ENCODE measurements at regions not wholly inside any gene's neighbourhood (a gene's known extent, or its start where the extent isn't known, plus 50 kb on each side); places are given as distances from the start of the nearest gene placed in this dataset.
"Not testable (repeated sequence)": the region's sequence is repeated elsewhere in the genome, so short reads cannot be mapped to it uniquely, and the experiment has no call there.

DNA sequence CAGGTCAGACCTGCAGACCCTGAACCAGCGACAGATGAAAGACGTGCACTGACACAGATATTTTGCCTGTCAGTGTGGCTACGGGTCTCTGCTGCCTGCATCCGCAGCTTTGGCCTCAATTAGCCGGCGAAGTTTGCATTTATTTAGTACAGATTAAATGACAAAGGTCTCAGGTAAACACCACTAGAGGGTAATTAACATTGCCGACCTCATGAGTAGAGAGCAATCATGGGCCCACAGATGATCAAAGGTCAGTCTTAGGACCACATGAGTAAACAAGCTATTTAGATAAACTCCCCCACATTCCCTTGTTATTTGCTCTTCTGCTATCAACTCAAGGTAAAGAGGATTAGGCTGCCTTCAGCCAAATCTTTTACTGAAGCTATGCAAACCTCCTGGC lies 248.1 kb upstream of the SEL1L start:
- not testable (repeated sequence) for H3K36me3 Mint-ChIP-seq (ENCODE audit: insufficient read depth in 2 of 2); H3K4me1 Mint-ChIP-seq (ENCODE audit: low read depth)

DNA sequence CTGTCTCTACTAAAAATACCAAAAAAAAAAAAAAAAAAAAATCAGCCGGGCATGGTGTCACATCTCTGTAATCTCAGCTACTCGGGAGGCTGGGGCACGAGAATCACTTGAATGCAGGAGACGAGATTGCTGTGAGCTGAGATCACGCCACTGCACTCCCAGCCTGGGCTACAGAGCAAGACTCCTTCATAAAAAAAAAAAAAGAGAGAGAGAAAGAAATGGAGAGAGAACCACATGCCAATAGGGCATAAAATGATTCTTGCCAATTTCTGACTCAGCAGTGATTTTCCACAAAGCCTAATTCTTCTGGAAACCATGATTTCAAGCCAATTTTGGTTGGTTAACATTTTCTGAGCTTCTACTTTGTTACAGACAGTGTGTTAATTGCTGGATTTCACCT lies 250.4 kb upstream of the SEL1L start:
- ATAC-seq (replicated peaks in 1 of 2), result no peak
- no peak for DNase-seq
- no peaks in the 10 kb centered on the region for H3K27me3 Mint-ChIP-seq (ENCODE audit: low read depth)
- H3K27ac Mint-ChIP-seq, result no peak overlapping the region
- H3K4me1 Mint-ChIP-seq (ENCODE audit: low read depth), result no peaks in the 10 kb centered on the region
- no peaks in the 10 kb centered on the region for H3K36me3 Mint-ChIP-seq (ENCODE audit: insufficient read depth in 2 of 2)
- no peak overlapping the region for H3K4me3 Mint-ChIP-seq
- peaks cover 2 to 4% of the 10 kb centered on the region in 2 donors for H3K9me3 Mint-ChIP-seq

More for the DNA sequence above, 248.1 kb upstream of the SEL1L start:
- not testable (repeated sequence) for H3K4me3 Mint-ChIP-seq; H3K9me3 Mint-ChIP-seq; H3K27ac Mint-ChIP-seq; H3K27me3 Mint-ChIP-seq (ENCODE audit: low read depth); ATAC-seq (replicated peaks in 1 of 2); DNase-seq

DNA sequence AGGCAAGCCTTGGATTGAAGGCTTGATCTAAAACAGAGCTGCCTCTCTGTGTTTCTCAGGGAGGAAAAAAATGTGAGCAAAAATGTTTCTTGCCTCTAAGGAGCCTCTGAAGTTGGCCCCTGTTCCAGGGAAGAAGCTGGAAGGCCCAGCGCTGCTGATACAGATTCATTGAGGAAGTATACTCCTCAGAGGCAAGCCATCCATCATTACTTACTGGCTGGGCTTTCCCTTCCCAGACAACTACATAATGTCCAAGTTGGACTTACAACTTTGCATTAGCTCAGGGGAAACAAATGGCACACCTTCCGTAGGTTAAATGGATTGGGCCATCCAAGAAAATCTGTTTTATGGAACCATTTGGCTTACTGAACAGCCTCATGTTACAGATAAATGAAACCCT lies 263.7 kb upstream of the SEL1L start:
- ATAC-seq (replicated peaks in 1 of 2), result no peak
- Mint-ChIP-seq H3K27me3 (ENCODE audit: low read depth) (no peaks in the 10 kb centered on the region), H3K4me3 (no peak overlapping the region), H3K4me1 (ENCODE audit: low read depth) (no peaks in the 10 kb centered on the region), H3K36me3 (ENCODE audit: insufficient read depth in 2 of 2) (no peaks in the 10 kb centered on the region), H3K9me3 (peaks cover 2 to 3% of the 10 kb centered on the region in 2 donors), H3K27ac (no peak overlapping the region)
- DNase-seq, result no peak

DNA sequence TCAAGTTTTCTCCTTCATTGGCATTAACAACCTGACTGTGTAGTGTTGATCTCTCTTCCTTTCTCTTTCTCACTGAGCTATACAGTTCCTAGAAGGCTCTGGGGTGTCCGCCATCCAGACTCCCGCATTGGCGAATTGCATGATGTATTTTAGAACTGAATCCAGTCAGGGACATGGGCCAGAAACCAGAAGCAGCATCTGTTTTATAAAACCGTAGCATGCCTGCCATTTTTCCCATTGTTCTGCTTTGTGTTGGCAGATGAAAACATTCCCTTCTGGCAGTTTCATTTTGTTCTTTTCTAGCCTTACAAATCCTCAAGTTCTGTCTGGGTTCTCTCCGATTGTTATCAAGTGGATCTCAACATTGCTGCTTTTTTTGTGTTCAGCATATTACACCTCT lies 268.3 kb upstream of the SEL1L start:
- H3K4me1 Mint-ChIP-seq (ENCODE audit: low read depth), result no peaks in the 10 kb centered on the region
- H3K27ac Mint-ChIP-seq, result no peak overlapping the region
- no peak overlapping the region for H3K4me3 Mint-ChIP-seq
- no peaks in the 10 kb centered on the region for H3K27me3 Mint-ChIP-seq (ENCODE audit: low read depth)
- H3K9me3 Mint-ChIP-seq, result peaks cover 2 to 4% of the 10 kb centered on the region in 2 donors
- no peaks in the 10 kb centered on the region for H3K36me3 Mint-ChIP-seq (ENCODE audit: insufficient read depth in 2 of 2)
- ATAC-seq (replicated peaks in 1 of 2) (no peak), DNase-seq (no peak)

DNA sequence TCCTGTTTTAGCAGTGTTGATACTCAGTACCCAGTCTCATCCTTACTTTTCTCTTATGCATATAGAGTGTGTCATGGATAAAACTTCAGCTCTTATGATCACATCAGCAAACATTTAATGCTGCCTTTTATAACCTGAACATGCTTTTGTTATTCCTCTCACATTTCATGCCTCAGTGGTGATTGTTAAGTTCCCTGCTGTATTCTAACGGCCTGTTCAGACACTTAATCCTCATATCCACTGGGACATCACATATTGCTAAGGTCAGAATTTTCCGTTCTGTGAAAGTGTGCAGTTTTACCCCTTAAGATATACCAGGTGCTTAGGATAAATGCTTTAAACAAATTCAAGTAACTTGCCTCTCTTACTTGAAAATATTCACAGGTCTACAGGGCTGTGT lies 268.7 kb upstream of the SEL1L start:
- Mint-ChIP-seq H3K4me1 (ENCODE audit: low read depth) (no peaks in the 10 kb centered on the region), H3K27ac (no peak overlapping the region), H3K36me3 (ENCODE audit: insufficient read depth in 2 of 2) (no peaks in the 10 kb centered on the region), H3K9me3 (peaks cover 2 to 4% of the 10 kb centered on the region in 2 donors), H3K4me3 (no peak overlapping the region), H3K27me3 (ENCODE audit: low read depth) (no peaks in the 10 kb centered on the region)
- ATAC-seq (replicated peaks in 1 of 2) (no peak), DNase-seq (no peak)

DNA sequence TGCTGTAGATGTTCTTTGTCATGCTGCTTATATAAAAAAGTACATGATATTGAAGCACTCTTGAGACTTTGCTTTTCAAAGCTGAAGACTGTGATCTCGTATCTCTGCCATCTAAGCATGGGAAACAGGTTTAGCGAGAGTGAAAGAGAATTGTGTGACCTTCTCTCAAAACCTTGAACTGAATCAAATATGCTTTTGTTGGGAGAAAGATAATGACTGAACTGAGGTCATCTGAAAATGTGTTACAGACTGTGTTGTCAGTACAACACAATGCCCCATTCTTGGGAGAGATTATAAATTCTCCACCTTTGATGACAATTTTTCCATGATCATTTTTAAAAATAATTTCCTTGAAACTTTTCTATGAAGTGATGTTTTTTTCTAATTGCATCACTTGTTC lies 272.1 kb upstream of the SEL1L start:
- peaks cover 5 to 6% of the 10 kb centered on the region in 2 donors for H3K9me3 Mint-ChIP-seq
- no peaks in the 10 kb centered on the region for H3K36me3 Mint-ChIP-seq (ENCODE audit: insufficient read depth in 2 of 2)
- ATAC-seq (replicated peaks in 1 of 2), result no peak
- no peak for DNase-seq
- no peak overlapping the region for H3K4me3 Mint-ChIP-seq
- H3K4me1 Mint-ChIP-seq (ENCODE audit: low read depth), result no peaks in the 10 kb centered on the region
- no peaks in the 10 kb centered on the region for H3K27me3 Mint-ChIP-seq (ENCODE audit: low read depth)
- no peak overlapping the region for H3K27ac Mint-ChIP-seq

DNA sequence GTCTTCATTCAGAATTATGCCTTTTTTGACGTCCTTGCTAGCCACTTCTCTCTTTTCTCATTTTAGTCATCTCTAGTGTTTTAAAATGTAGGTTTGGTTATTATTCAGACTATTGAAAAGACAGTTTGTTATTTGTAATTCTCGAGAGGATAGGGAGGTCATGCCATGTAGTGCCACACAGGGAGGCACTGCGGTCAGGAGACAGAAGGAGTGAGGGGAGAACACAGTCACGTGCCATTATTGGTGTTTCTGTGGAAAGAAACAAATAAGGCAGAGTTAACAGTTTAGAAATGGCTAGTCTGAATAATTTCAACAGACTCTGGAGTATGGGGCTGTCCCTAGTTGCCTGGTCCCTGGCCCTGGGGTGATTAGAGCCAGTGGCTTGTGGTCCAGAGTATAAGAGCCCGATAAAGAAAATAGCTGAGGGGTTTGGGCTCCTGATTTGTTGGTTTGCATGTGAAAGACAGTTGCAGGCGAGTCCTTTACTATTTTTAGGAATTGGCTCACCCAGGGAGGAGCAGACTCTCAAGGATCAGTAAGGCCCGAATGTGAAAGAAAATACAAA lies 278.1 kb upstream of the SEL1L start:
- peaks cover 3 to 5% of the 10 kb centered on the region in 2 donors for H3K9me3 Mint-ChIP-seq
- no peak for DNase-seq
- H3K4me1 Mint-ChIP-seq (ENCODE audit: low read depth), result no peaks in the 10 kb centered on the region
- no peaks in the 10 kb centered on the region for H3K36me3 Mint-ChIP-seq (ENCODE audit: insufficient read depth in 2 of 2)
- no peaks in the 10 kb centered on the region for H3K27me3 Mint-ChIP-seq (ENCODE audit: low read depth)
- H3K27ac Mint-ChIP-seq, result no peak overlapping the region
- no peak overlapping the region for H3K4me3 Mint-ChIP-seq
- no peak for ATAC-seq (replicated peaks in 1 of 2)

DNA sequence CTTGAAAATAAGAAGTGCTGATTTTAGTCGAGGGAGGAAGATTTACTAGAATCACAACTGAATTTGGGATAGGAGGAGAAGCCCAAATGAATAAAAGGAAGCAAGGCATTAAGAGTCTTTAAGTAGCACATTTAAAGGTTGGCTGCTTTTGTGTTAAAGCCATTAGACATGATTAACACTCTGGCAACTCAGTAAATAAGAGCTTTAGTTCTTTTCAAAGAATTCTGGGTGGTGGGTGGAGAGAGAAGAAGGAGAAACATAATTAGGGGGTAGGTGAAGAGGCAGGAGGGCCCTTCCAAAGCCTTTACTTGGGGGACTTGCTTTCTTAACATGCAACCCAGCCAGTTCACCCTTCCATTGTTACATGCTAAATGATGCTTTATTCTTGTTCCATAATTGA lies 284.6 kb upstream of the SEL1L start:
- no peak overlapping the region for H3K4me3 Mint-ChIP-seq
- no peaks in the 10 kb centered on the region for H3K27me3 Mint-ChIP-seq (ENCODE audit: low read depth)
- H3K4me1 Mint-ChIP-seq (ENCODE audit: low read depth), result no peaks in the 10 kb centered on the region
- no peak for ATAC-seq (replicated peaks in 1 of 2)
- no peak for DNase-seq
- no peaks in the 10 kb centered on the region for H3K36me3 Mint-ChIP-seq (ENCODE audit: insufficient read depth in 2 of 2)
- H3K27ac Mint-ChIP-seq, result no peak overlapping the region
- peaks cover 3 to 6% of the 10 kb centered on the region in 2 donors for H3K9me3 Mint-ChIP-seq

DNA sequence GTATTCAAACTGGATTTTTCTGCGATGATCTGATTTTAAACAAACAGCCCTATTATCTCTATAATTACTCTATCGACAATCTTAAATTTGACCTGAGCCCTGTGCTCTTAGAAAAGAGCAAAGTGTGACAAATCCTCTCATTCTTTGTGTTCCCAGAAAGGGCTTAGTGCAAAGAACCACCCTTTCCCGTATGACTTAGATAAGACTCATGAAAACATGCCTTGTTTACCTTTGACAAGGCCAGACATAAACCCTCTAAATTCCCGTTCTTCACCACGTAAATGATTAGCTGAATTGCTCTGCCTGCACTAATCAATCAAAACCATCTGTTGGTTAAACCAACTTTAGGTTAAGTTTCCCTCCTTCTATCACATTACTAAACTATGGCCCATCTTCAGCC lies 285.7 kb upstream of the SEL1L start:
- ATAC-seq (replicated peaks in 1 of 2) (no peak), DNase-seq (no peak)
- Mint-ChIP-seq H3K4me3 (no peak overlapping the region), H3K4me1 (ENCODE audit: low read depth) (no peaks in the 10 kb centered on the region), H3K27ac (no peak overlapping the region), H3K27me3 (ENCODE audit: low read depth) (no peaks in the 10 kb centered on the region), H3K9me3 (peaks cover 3 to 6% of the 10 kb centered on the region in 2 donors), H3K36me3 (ENCODE audit: insufficient read depth in 2 of 2) (no peaks in the 10 kb centered on the region)

DNA sequence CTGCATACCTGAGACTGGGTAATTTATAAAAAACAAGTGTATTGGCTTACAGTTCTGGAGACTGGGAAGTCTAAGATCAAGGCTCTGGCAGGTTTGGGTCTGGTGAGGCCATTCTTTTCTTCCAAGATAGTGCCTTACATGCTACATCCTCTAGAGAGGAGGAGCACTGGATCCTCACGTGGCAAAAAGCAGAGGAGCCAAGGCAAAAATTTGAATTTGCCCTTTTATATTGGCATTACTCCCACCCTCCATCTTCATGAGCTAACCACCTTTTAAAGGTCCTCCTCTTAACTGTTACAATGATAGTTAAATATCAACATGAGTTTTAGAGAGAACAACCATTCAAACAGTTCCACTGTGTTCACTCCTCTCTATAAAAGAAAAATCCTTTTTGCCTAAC lies 286.3 kb upstream of the SEL1L start:
- DNase-seq, result no peak
- H3K4me3 Mint-ChIP-seq, result no peak overlapping the region

DNA sequence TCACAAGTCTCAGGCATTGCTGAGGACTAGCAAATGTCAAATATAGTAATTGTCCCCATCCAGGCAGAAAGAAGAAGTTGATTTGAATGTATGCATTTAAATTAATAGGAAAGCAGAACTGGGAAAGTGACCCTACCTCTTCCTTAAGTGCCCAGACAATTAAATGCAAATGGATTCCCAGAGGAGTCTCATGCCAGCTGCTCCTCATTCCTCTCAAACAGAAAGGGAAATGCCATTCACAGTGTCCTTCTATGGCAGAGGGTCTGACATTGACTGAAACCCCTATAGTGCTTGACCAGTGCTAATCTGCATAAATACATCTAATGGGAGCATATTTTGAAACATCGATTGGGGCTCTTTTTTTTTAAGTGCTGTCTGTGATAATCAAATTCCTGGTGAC lies 292.4 kb upstream of the SEL1L start:
- DNase-seq, result no peak
- no peaks in the 10 kb centered on the region for H3K27me3 Mint-ChIP-seq (ENCODE audit: low read depth)
- no peaks in the 10 kb centered on the region for H3K4me1 Mint-ChIP-seq (ENCODE audit: low read depth)
- no peak overlapping the region for H3K4me3 Mint-ChIP-seq
- no peak overlapping the region for H3K27ac Mint-ChIP-seq
- no peak for ATAC-seq (replicated peaks in 1 of 2)
- H3K9me3 Mint-ChIP-seq, result peaks cover 3 to 8% of the 10 kb centered on the region in 2 donors
- no peaks in the 10 kb centered on the region for H3K36me3 Mint-ChIP-seq (ENCODE audit: insufficient read depth in 2 of 2)

More for the DNA sequence above, 286.3 kb upstream of the SEL1L start:
- Mint-ChIP-seq H3K9me3 (peaks cover 3 to 6% of the 10 kb centered on the region in 2 donors), H3K36me3 (ENCODE audit: insufficient read depth in 2 of 2) (no peaks in the 10 kb centered on the region), H3K4me1 (ENCODE audit: low read depth) (no peaks in the 10 kb centered on the region), H3K27ac (no peak overlapping the region), H3K27me3 (ENCODE audit: low read depth) (no peaks in the 10 kb centered on the region)
- ATAC-seq (replicated peaks in 1 of 2), result no peak

DNA sequence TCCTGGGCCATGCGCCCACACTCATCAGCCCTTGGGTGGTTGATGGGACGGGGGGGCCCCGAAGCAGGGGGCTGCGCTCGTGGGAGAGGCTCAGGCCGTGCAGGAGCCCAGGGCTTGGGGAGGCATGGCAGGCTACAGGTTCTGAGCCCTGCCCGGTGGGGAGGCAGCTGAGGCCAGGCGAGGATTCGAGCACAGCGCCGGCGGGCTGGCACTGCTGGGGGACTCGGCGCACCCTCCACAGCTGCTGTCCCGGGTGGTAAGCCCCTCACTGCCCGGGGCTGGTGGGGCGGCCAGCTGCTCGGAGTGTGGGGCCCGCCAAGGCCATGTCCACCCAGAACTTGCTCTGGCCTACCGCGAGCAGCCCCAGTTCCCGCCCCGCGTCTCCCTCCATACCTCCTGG lies 295.8 kb upstream of the SEL1L start:
- ATAC-seq (replicated peaks in 1 of 2), result no peak
- peaks cover 2 to 11% of the 10 kb centered on the region in 2 donors for H3K9me3 Mint-ChIP-seq

DNA sequence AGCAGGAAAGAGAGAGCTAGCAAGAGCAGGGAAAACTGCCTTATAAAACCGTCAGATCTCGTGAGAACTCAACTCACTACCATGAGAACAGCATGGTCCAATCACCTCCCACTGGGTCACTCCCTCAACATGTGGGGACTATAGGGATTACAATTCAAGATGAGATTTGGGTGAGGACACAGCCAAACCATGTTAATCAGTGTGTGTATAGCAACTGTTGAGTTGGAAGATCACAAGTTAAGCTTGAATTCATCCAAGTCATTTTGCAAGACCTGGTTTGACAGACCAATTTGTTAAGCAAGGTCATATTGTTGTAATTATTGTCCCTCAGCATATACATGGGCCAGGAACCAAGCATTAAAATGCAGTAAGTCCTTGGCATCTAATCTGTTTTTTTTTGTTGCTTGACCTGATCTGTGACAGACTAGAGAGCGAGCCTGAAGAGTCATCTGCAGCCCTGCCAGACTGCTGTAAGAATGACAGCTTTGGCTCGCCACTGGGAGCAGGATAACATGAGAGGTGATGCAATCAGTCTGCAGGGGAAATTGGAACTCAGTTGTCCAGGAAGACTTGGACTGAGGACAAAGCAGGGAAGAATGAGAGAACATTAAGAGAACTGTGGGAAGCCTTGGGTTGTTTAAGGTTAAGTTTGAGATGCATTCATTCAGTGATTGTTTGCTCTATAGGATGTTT lies 297.6 kb upstream of the SEL1L start:
- no peak overlapping the region for H3K4me3 Mint-ChIP-seq
- H3K9me3 Mint-ChIP-seq, result peaks cover 2 to 14% of the 10 kb centered on the region in 2 donors
- peaks cover 0 to 1% of the 10 kb centered on the region in 2 donors for H3K36me3 Mint-ChIP-seq (ENCODE audit: insufficient read depth in 2 of 2)
- ATAC-seq (replicated peaks in 1 of 2) (no peak), DNase-seq (no peak)
- H3K27ac Mint-ChIP-seq, result no peak overlapping the region
- no peaks in the 10 kb centered on the region for H3K4me1 Mint-ChIP-seq (ENCODE audit: low read depth)
- H3K27me3 Mint-ChIP-seq (ENCODE audit: low read depth), result no peaks in the 10 kb centered on the region

More for the DNA sequence above, 295.8 kb upstream of the SEL1L start:
- no peak for DNase-seq
- H3K27me3 Mint-ChIP-seq (ENCODE audit: low read depth), result no peaks in the 10 kb centered on the region
- no peak overlapping the region for H3K4me3 Mint-ChIP-seq
- no peaks in the 10 kb centered on the region for H3K4me1 Mint-ChIP-seq (ENCODE audit: low read depth)
- H3K27ac Mint-ChIP-seq, result no peak overlapping the region
- H3K36me3 Mint-ChIP-seq (ENCODE audit: insufficient read depth in 2 of 2), result no peaks in the 10 kb centered on the region

DNA sequence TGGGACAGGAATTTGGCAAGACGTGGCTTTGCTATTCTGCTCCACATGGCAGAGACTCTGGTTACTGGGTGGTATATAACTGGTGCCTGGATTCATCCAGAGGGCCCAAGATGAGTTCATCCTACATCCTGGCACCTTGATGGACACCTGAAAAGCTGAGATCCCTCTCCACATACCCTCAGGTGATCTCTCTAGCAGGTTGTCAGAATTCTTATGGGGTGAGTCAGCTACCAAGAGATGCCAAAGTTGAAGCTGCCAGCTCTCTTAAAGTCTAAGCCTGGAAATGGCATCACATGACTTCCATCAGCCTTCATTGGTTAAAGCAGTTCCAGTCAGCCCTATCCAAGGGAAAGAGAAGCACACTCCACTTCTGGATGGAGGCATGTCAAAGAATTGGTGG lies 300.7 kb upstream of the SEL1L start:
- DNase-seq (no peak), ATAC-seq (replicated peaks in 1 of 2) (no peak)
- Mint-ChIP-seq H3K4me3 (no peak overlapping the region), H3K4me1 (ENCODE audit: low read depth) (no peaks in the 10 kb centered on the region), H3K27ac (no peak overlapping the region), H3K9me3 (peaks cover 2 to 7% of the 10 kb centered on the region in 2 donors), H3K27me3 (ENCODE audit: low read depth) (no peaks in the 10 kb centered on the region), H3K36me3 (ENCODE audit: insufficient read depth in 2 of 2) (peaks cover 0 to 1% of the 10 kb centered on the region in 2 donors)

Measured in activated T-cell treated with anti-CD3 and anti-CD28 coated beads, Interleukin-2, amount 50 U/mL, for 72 hours (primary cell).